Gastrocnemius medialis (tissue), 4 donors: ENCODE measurements at regions not wholly inside any gene's neighbourhood (a gene's known extent, or its start where the extent isn't known, plus 50 kb on each side); places are given as distances from the start of the nearest gene placed in this dataset.

Experiments used
- ATAC-seq, 2 donors: fragments of 150-250 bp; one replicate each; pipeline ENCODE4 v1.9.1; 2016
- DNase-seq, 2 donors: peaks; one replicate each; pipeline ENCODE4 v3.0.0-alpha.2; 2019
- H3K27ac ChIP-seq, 4 donors: fragments of 200-600 bp; sonication (generic); 1 replicate in 1 of 4; 2 replicates in 3 of 4; pipeline ENCODE4 v1.5.1; 2016 to 2018; ENCODE audit warnings: mild to moderate bottlenecking in 2 of 4, moderate library complexity in 1 of 4
- H3K27me3 ChIP-seq, 3 donors: fragments of 200-600 bp; sonication (generic) in 2 of 3; 1 replicate in 1 of 3; 2 replicates in 2 of 3; pipeline versions ENCODE4 v1.5.1 to v1.6.0; 2016 to 2019; ENCODE audit warnings: mild to moderate bottlenecking in 1 of 3, moderate library complexity in 1 of 3
- H3K36me3 ChIP-seq, 2 donors: fragments of 200-600 bp; sonication (generic) in 1 of 2; one replicate each; pipeline ENCODE4 v1.5.1; 2017 to 2018
- H3K4me1 ChIP-seq, 2 donors: fragments of 200-600 bp; sonication (generic) in 1 of 2; one replicate each; pipeline ENCODE4 v1.5.1; 2016 to 2017; ENCODE audit warnings: mild to moderate bottlenecking in 2 of 2
- H3K4me3 ChIP-seq, 4 donors: fragments of 200-600 bp; sonication (generic) in 3 of 4; 1 replicate in 1 of 4; 2 replicates in 3 of 4; pipeline ENCODE4 v1.5.1; 2016 to 2019; ENCODE audit warnings: mild to moderate bottlenecking in 2 of 4
- H3K9me3 ChIP-seq, 3 donors: fragments of 200-600 bp; sonication (generic) in 2 of 3; 1 replicate in 1 of 3; 2 replicates in 2 of 3; pipeline ENCODE4 v1.5.1; 2016 to 2019
- POLR2A ChIP-seq, 2 donors: fragments of 450-650 bp; IDR thresholded peaks; one replicate each; pipeline ENCODE4 v1.6.1; 2017; ENCODE audit warnings: antibody characterized with exemption in 2 of 2, mild to moderate bottlenecking in 2 of 2, moderate library complexity in 2 of 2
- in situ Hi-C, 4 donors: fragments of 200-750 bp; cut with MboI; loops; one replicate each; pipeline versions ENCODE4 v1.15.0 to v1.8.0; 2017; ENCODE audit warnings: low sequenced_read_pairs in 4 of 4
- intact Hi-C: fragments of 100-400 bp; cut with DNase I; formaldehyde crosslinking; loops from one replicate; pipeline ENCODE4 v1.15.1; 2023; ENCODE audit warnings: low total_unique reads
- TF ChIP-seq, protein P1 (sequence below), 5 experiments: fragments of 450-650 bp in 3 of 5; fragments of 200-600 bp in 2 of 5; sonication (generic) in 2 of 5; IDR thresholded peaks in 4 of 5; conservative IDR thresholded peaks in 1 of 5; 1 replicate in 4 of 5; 2 replicates in 1 of 5; pipeline ENCODE4 v1.5.1; 2016 to 2019; ENCODE audit warnings: antibody characterized with exemption in 5 of 5, mild to moderate bottlenecking in 3 of 5, moderate library complexity in 3 of 5

DNA sequence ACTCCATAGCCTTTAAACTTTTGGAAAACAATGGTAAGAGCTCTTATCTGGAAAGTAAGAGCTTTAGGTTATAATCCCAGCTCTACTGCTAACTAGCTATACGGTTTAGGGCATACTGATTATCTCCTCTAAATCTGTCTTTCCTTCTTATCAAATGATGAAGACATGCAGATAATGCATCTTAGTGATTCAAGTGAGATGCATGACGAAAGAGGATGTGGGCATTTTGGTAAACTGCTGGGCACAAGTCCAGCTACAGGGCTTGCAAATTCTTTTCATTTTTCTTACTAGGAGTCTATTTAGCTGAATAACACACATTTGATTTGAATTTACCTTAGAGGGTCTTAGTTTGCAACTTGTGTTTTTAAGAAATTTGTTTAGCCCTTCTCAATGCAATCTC is 1604.8 kb upstream of the ZEB2 start:
- Histone ChIP-seq H3K9me3 (no peaks in the 10 kb centered on the region), H3K4me3 (no peak overlapping the region), H3K4me1 (no peaks in the 10 kb centered on the region), H3K27me3 (no peaks in the 10 kb centered on the region), H3K27ac (no peak overlapping the region), H3K36me3 (no peaks in the 10 kb centered on the region)
- intact Hi-C loops (no loop called here), in situ Hi-C loops (no loop called here)
- DNase-seq: no peak
- no peak for ATAC-seq
- TF ChIP-seq, protein P1, sequence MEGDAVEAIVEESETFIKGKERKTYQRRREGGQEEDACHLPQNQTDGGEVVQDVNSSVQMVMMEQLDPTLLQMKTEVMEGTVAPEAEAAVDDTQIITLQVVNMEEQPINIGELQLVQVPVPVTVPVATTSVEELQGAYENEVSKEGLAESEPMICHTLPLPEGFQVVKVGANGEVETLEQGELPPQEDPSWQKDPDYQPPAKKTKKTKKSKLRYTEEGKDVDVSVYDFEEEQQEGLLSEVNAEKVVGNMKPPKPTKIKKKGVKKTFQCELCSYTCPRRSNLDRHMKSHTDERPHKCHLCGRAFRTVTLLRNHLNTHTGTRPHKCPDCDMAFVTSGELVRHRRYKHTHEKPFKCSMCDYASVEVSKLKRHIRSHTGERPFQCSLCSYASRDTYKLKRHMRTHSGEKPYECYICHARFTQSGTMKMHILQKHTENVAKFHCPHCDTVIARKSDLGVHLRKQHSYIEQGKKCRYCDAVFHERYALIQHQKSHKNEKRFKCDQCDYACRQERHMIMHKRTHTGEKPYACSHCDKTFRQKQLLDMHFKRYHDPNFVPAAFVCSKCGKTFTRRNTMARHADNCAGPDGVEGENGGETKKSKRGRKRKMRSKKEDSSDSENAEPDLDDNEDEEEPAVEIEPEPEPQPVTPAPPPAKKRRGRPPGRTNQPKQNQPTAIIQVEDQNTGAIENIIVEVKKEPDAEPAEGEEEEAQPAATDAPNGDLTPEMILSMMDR (IDR thresholded peaks at IDR 0.05 in 4 of 5, conservative IDR thresholded peaks at IDR 0.05 in 1 of 5): no peak
- no peak for TF ChIP-seq POLR2A (IDR thresholded peaks at IDR 0.05)

GRCh38 chr2:146123714-146124113 is 1603.8 kb upstream of the ZEB2 start:
- TF ChIP-seq, protein P1 (IDR thresholded peaks at IDR 0.05 in 4 of 5, conservative IDR thresholded peaks at IDR 0.05 in 1 of 5): no peak
- H3K4me1 ChIP-seq: no peaks in the 10 kb centered on the region
- no peaks in the 10 kb centered on the region for H3K36me3 ChIP-seq
- intact Hi-C loops: no loop called here
- in situ Hi-C loops: no loop called here
- H3K9me3 ChIP-seq: no peaks in the 10 kb centered on the region
- no peak overlapping the region for H3K27ac ChIP-seq
- no peak for ATAC-seq
- H3K27me3 ChIP-seq: no peaks in the 10 kb centered on the region
- H3K4me3 ChIP-seq: no peak overlapping the region
- DNase-seq: no peak

DNA sequence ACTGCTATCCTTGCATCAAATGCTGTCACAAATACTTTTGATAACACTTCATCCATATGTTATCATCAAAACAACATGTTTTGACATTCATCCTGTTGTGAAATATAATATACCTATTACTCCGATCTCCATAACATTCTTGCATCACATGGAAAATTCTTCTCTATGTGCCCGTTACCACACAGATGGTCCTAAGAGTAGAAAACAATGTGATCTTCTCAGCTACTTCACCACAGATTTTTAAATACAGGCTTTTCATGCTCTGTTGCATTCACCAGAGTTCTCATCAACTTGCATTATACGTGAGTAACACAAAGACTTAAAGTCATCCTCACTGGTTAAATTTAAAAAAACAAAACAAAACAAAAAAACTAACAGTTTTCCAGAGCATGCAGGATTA is 1603.3 kb upstream of the ZEB2 start:
- in situ Hi-C loops: no loop called here
- intact Hi-C loops: no loop called here
- DNase-seq: no peak
- Histone ChIP-seq H3K9me3 (no peaks in the 10 kb centered on the region), H3K4me3 (no peak overlapping the region), H3K4me1 (no peaks in the 10 kb centered on the region), H3K27ac (no peak overlapping the region), H3K27me3 (no peaks in the 10 kb centered on the region), H3K36me3 (no peaks in the 10 kb centered on the region)
- no peak for TF ChIP-seq POLR2A (IDR thresholded peaks at IDR 0.05)
- TF ChIP-seq, protein P1 (IDR thresholded peaks at IDR 0.05 in 4 of 5, conservative IDR thresholded peaks at IDR 0.05 in 1 of 5): no peak
- no peak for ATAC-seq

DNA sequence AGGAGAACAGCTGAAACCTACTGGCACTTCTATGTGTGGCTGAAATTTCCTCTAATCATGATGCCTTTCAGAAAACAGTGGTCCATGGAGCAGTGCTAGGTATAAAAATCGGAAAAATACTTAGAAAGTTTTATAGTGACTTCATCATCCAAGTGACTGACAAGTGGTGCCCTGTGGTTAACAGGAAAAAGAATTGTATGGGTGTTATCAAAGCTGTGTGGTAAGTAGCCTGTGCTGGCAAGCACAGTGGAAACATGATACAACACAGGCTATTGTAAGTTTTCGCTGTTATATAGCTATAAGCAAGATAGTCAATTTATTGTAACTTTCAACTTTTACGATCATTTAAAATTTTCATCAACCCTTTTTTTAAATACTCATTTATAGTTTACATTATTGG is 1599.7 kb upstream of the ZEB2 start:
- intact Hi-C loops (loop anchor here (1.0 kb wide), 1 partner anchor 15 kb away; no protein-coding TSS in a partner anchor), in situ Hi-C loops (no loop called here)
- Histone ChIP-seq H3K4me1 (no peaks in the 10 kb centered on the region), H3K4me3 (no peak overlapping the region), H3K36me3 (no peaks in the 10 kb centered on the region), H3K9me3 (no peaks in the 10 kb centered on the region), H3K27me3 (no peaks in the 10 kb centered on the region), H3K27ac (no peak overlapping the region)
- no peak for TF ChIP-seq POLR2A (IDR thresholded peaks at IDR 0.05)
- TF ChIP-seq, protein P1 (IDR thresholded peaks at IDR 0.05 in 4 of 5, conservative IDR thresholded peaks at IDR 0.05 in 1 of 5): no peak
- DNase-seq (no peak), ATAC-seq (no peak)

DNA sequence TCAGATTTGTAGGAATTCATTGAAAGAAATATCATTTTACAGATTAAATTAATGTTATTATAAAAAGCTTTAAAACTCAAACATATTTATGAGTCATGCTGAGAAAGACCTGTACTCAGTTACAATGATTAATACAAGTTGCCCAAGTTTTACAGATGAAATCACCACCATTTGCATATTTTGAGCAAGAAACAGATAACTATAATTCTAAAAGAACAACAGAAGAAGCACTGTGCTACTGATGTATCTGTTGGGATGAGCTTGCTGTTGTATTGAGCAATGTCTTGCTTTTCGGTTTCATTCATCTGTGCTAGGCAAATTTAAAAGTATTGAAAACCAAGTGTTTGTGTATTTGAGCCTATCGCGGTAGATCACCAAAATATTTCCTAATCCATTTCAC is 1589.1 kb upstream of the ZEB2 start:
- Histone ChIP-seq H3K27me3 (no peaks in the 10 kb centered on the region), H3K4me1 (no peaks in the 10 kb centered on the region), H3K9me3 (no peaks in the 10 kb centered on the region), H3K36me3 (no peaks in the 10 kb centered on the region), H3K4me3 (no peak overlapping the region), H3K27ac (no peak overlapping the region)
- intact Hi-C loops (no loop called here), in situ Hi-C loops (no loop called here)
- DNase-seq (no peak), ATAC-seq (no peak)
- TF ChIP-seq, protein P1 (IDR thresholded peaks at IDR 0.05 in 4 of 5, conservative IDR thresholded peaks at IDR 0.05 in 1 of 5): no peak
- no peak for TF ChIP-seq POLR2A (IDR thresholded peaks at IDR 0.05)
